NAMALWA (cell line): ENCODE measurements at regions not wholly inside any gene's neighbourhood (a gene's known extent, or its start where the extent isn't known, plus 50 kb on each side); places are given as distances from the start of the nearest gene placed in this dataset.
A peak's percentile ranks its signal among the peaks of the same experiment; 100 is the strongest.

Source experiments
- DNase-seq: peaks from one replicate; pipeline ENCODE4 v3.0.0-alpha.2; 2015; ENCODE audit warnings: low spot score

DNA sequence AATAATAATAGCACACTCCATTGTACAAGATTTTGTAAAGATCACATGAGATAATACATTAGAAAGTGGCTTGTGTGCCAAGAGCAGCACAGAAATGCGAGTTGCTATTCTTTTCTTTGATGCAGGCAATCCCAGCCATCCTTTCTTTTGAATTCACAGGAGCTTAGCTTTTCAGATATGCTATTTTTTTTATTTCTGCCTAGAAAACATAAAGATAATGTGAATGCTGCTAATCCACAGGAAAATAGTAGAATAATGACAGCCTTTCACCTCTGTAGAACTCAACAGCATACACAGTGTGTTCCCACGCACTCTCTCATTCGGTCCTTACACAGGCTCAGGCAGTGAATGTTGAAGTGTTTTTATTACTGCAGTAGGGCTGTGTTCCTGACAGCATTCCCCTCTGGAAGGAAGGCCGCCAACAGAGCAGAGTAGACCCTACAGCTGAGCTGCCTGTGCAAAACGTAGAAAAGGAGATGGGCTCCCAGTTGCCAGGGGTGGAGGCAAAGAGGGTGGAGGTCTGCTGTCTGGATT, 138.8 kb upstream of the TAPT1 start:
- no peak for DNase-seq

DNA sequence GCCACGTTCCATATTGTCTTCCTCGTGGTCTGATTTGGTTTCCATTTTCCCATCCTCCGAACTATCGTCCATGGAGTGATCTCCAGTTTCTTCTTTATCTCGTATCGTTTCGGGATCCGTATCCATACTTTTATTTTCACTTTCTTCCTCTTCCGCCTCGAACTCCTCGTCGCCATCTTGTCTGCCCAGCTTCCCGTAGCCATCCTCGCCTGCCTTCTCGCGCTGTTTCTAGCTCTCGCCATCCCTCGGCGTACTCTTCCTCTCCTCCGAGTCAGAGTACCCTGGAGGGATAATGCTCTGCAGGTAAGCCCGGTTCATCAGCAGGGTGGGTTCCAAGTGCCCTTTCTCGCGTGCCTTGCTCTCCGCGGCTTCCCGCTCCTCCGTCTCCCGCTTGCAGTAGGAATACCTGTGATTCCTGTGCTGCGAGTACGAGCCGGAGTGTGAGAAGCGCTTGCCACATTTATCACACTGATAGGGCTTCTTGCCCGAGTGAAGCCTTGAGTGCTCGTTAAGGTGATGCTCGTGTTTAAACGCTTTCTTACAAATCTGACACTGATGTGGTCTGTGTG, 134.5 kb upstream of the TAPT1 start:
- DNase-seq, result no peak

- DNase-seq, result no peak
These were observed 126.9 kb upstream of the TAPT1 start for GRCh38 chr4:16353165-16353564.

DNA sequence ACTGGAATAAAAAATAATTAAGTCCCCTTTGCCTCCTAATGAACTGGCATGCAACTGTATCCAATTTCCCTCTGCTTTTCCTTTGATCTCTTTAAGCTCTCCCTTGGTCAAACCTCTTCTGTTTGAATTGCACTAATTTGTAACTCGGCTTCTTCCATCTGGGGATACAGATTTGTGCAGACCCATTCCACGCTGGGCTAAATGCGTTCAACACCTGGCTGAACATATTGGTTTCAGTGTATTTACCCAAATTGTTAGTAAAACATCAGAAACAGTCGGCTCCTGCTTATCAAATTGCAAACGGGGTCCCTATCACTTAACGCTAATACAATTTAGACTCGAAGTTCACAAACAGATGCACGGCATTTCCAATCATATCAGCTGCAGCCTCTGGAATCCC, 124.9 kb upstream of the TAPT1 start:
- DNase-seq, result no peak

DNA sequence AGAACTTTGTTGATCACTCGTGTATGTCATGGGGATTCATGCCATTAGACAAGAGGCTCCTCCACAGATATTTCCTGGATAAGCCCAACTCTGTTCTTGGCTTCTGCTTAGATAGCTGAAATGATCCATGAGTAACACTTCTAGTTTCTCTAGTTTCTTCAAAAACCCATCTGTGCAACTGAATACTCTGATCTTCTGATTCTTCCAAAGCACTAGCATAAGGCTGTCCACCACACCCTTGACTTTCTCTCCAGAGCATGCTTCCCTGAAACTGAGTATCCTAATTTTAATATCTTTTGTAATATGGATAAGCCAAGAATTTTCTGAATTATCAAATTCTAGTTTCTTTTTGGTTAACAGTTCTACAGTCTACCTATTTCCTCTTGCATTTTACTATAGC, 118.6 kb upstream of the TAPT1 start:
- no peak for DNase-seq

DNA sequence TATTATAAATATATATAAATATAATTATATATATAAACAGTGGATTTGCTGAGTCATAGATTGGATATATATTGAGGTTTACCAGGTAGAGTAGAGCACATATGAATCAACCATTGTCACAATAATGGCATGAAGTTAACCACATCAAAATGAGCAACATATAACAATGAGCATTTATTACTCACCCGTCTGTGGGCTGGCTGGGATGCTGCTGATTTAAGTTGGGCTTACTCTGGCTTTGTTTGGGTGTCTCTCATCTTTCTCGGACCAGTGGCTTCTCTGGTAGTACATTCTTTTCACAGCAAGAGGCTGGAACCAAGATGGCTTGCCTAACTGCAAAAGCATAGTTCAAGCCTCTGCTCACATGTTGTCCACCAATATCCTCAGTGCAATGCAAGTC, 111.7 kb upstream of the TAPT1 start:
- DNase-seq, result no peak

GRCh38 chr4:16334601-16335000, 108.3 kb upstream of the TAPT1 start:
- DNase-seq, result no peak

- DNase-seq, result no peak
These were observed 103.5 kb upstream of the TAPT1 start for GRCh38 chr4:16329797-16330134.

- DNase-seq, result no peak
These were observed 103.0 kb upstream of the TAPT1 start for GRCh38 chr4:16329125-16329796.

DNA sequence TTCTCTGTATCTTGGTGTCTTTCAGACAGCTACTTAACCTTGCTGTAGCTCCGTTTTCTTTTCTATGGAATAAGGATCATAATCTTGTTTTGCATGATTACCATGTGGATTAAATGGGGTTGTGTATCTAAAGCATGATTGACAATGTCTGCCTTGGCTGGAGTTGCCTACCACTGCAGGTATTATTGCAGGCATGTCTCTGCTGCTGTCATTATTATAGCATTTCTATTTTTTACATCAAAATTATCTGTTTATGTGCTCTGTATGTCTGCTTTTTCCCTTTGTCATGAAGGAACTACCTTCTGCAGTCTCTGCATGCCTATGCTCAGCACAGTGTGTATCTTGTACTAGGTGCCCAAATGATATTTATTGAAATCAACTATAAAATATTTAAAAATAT, 95.9 kb upstream of the TAPT1 start:
- DNase-seq, result no peak

GRCh38 chr4:16315456-16315855, 89.2 kb upstream of the TAPT1 start:
- DNase-seq, result no peak

- DNase-seq, result no peak
These were observed 84.3 kb upstream of the TAPT1 start for GRCh38 chr4:16310606-16311005.

GRCh38 chr4:16302648-16303047, 76.4 kb upstream of the TAPT1 start:
- DNase-seq, result no peak

- no peak for DNase-seq
These were observed 70.7 kb upstream of the TAPT1 start for GRCh38 chr4:16297003-16297402.

- no peak for DNase-seq
These were observed 68.2 kb upstream of the TAPT1 start for GRCh38 chr4:16294455-16294854.

- no peak for DNase-seq
These were observed 67.1 kb upstream of the TAPT1 start for GRCh38 chr4:16293210-16293838.

- no peak for DNase-seq
These were observed 66.3 kb upstream of the TAPT1 start for GRCh38 chr4:16292585-16292984.

DNA sequence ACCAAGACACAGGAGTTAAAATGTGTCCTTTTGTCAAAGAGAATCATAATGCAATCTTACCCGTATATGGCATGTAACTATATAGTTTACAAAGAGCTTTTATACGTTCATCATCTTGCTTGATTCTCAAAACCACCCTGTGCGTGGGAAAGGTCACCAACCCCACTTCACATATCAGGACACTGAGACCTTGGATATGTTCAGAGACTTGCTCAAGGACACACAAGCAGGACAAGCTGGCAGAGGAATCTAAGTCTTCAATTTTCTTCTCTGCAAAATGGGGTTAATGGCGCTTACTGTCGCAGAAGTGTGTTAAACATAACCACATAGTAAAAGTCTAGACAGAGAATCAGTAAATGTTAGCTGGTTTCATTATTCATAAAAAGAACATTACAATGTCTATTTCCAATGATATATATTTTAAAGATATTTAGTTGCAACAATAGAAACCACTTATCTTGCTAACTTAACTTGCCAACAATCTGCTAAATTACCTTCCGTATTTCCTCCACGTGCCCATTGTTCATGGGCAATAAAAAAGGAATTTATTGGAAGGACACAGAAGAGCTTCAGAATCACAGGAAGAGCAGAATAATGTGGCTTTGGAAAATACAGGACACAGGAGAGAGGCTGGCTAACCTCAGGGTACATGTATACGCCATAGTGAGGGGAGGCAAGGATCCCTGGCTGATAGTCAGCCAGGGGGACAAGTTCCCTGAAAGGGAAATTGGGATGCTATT, 64.6 kb upstream of the TAPT1 start:
- no peak for DNase-seq

DNA sequence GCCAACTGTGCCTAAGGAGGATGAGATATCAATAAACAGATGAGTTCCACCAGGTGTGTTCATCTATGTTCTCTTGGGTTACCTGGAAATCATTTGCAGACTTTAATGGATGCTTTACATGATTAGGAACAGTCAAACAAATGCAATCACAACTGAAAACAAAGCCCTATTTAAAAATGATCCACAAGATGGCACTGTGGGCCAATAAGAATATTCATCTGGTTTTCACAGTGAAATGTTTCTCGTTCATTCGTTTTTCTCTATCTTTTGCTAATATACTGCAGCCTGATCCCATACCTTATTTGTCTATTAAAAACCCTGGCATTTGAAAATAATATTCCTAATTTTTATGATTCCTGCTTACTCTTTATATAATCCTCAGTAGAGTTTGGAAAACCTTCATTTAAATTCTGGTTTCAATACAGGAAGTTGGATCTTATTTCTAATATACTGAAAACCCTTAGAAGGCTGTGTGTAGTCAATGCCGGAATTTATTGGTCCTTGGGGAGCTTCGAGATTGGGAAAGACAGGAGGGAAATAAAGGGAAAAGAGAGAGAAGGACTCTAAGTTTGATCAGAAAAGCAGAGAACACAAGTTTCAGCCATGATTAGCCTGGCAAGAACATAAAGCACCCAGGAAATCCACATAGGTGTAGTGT, 63.8 kb upstream of the TAPT1 start:
- DNase-seq, result peak; percentile 66

- DNase-seq, result no peak
These were observed 57.8 kb upstream of the TAPT1 start for GRCh38 chr4:16284050-16284449.

DNA sequence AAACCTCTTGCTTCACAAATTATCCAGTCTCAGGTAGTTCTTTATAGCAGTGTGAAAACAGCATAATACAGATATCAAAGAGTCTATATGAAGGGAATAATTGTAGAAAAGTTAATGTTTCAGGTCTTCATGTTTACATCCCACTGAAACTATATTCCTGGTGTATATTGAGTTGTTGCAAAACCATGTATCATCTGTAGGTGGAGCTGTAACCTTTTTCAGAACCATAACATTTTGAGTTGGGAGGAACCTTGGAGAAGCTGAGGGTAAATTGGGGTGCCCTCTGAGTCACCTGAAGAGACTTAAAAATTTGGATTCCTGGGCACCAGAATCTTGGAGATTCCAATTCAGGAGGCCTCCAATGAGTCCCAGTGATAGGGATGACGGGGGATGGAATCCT, 51.9 kb upstream of the TAPT1 start:
- DNase-seq, result peak; percentile 19
